ENCODE measurements at regions not wholly inside any gene's neighbourhood (a gene's known extent, or its start where the extent isn't known, plus 50 kb on each side); places are given as distances from the start of the nearest gene placed in this dataset.
A peak's percentile ranks its signal among the peaks of the same experiment; 100 is the strongest.

DNA sequence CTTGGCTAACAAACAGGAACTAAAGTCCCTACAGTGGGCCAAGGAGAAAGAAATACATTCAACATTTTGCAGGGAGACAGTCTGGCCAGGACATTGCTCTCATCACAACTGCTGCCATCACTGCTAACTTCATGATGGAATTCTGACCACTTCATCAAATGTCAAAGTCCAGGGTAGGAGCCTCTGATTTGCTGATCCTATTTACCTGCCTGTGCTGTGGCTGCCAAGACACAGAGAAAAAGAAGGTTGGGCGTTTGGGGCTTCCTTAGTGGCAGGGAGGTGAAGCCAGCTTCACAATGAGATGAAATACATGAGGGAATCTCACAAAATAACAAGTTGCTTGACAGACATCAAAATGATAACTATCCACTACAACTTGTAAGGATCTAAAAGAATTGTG lies 343.9 kb upstream of the CADM1 start (continued):
- TF ChIP-seq HIC2 (CRISPR knock-in tag; IDR thresholded peaks at IDR 0.05; ENCODE audit: low read depth) (no peak), ZNF275 (CRISPR knock-in tag; IDR thresholded peaks at IDR 0.05; ENCODE audit: borderline replicate concordance) (no peak), SMARCC2 (IDR thresholded peaks at IDR 0.05) (no peak), NR2C2 (CRISPR knock-in tag; IDR thresholded peaks at IDR 0.05; ENCODE audit: borderline replicate concordance) (no peak), ZNF703 (CRISPR knock-in tag; IDR thresholded peaks at IDR 0.05; ENCODE audit: borderline replicate concordance) (no peak), BORCS8-MEF2B (CRISPR knock-in tag; IDR thresholded peaks at IDR 0.05) (no peak), RAD21 (CRISPR knock-in tag; IDR thresholded peaks at IDR 0.05) (no peak), ZNF329 (CRISPR knock-in tag; IDR thresholded peaks at IDR 0.05; ENCODE audit: low read depth) (no peak), ZNF230 (CRISPR knock-in tag; IDR thresholded peaks at IDR 0.05) (no peak), KDM6A (CRISPR knock-in tag; IDR thresholded peaks at IDR 0.05; ENCODE audit: low read depth) (no peak), HNRNPL (IDR thresholded peaks at IDR 0.05; ENCODE audit: low read depth, low read length) (no peak)

GRCh38 chr11:115845872-115846271 lies 341.7 kb upstream of the CADM1 start:
- no peak for FAIRE-seq
- CTCF ChIA-PET (ENCODE audit: low intra/inter-chr PET ratio, low total read pairs): no interaction called here

More at GRCh38 chr11:115845872-115846271, 341.7 kb upstream of the CADM1 start:
- Histone ChIP-seq H3K9me3 (ENCODE audit: low read length) (no peaks in the 10 kb centered on the region), H3K4me3 (replicated peaks in 1 of 3; ENCODE audit: insufficient read depth in 1 of 3, low read depth in 2 of 3, low read length in 3 of 3) (no peak overlapping the region), H3K9ac (ENCODE audit: insufficient read depth, low read depth, low read length) (no peak overlapping the region), H4K20me1 (ENCODE audit: insufficient read depth, low read length) (no peaks in the 10 kb centered on the region), H3K4me1 (ENCODE audit: insufficient read depth, low read length) (peaks cover 10% of the 10 kb centered on the region), H3K27me3 (ENCODE audit: control insufficient read depth in 1 of 2, insufficient read depth in 2 of 2, low read length in 2 of 2) (peaks cover 0 to 8% of the 10 kb centered on the region in 2 experiments; a peak in 1 of 5 replicates), H3K27ac (ENCODE audit: extremely low read length, insufficient read depth, low read length) (no peak overlapping the region), H3K4me2 (ENCODE audit: low read depth, low read length) (no peak overlapping the region), H3K79me2 (ENCODE audit: insufficient read depth, low read length) (no peaks in the 10 kb centered on the region), H2AFZ (ENCODE audit: low read length) (no peak overlapping the region), H3K36me3 (replicated peaks in 1 of 2; ENCODE audit: control insufficient read depth in 1 of 2, insufficient read depth in 2 of 2, low read length in 2 of 2) (no peaks in the 10 kb centered on the region)
- TF ChIP-seq MNT (IDR thresholded peaks at IDR 0.05) (peak; percentile 76), ZBTB46 (CRISPR knock-in tag; IDR thresholded peaks at IDR 0.05; ENCODE audit: borderline replicate concordance) (no peak)
- POLR2A ChIA-PET: no interaction called here
- BruUV-seq (replicated peaks): no TSS peak
- in situ Hi-C loops (cut with HindIII; ENCODE audit: extremely low pct_ligation_motif_present, low pct_unique_long_range_greater_than_20kb): no loop called here
- WGBS (ENCODE audit: low lambda C conversion rate): 78% methylated on average over 1 of the region's 1 CpG
- ATAC-seq (no peak), DNase-seq (ENCODE audit: low spot score) (no peak)
- intact Hi-C loops (cut with micrococcal nuclease; ENCODE audit: unreplicated experiment): no loop called here

Data from HepG2 (cell line).